ENCODE measurements at regions not wholly inside any gene's neighbourhood (a gene's known extent, or its start where the extent isn't known, plus 50 kb on each side); places are given as distances from the start of the nearest gene placed in this dataset.

- Histone ChIP-seq H3K27ac (ENCODE audit: low read length) (no peak overlapping the region), H3K4me1 (ENCODE audit: insufficient read depth, low read length) (no peaks in the 10 kb centered on the region), H3K4me2 (ENCODE audit: insufficient read depth, low read length) (no peak overlapping the region), H3K79me2 (ENCODE audit: insufficient read depth, low read length) (no peaks in the 10 kb centered on the region), H4K20me1 (ENCODE audit: insufficient read depth, low read length) (peaks cover 3% of the 10 kb centered on the region), H3K36me3 (ENCODE audit: insufficient read depth, low read length) (no peaks in the 10 kb centered on the region), H3K9ac (ENCODE audit: low read depth, low read length) (no peak overlapping the region), H3K4me3 (ENCODE audit: low read depth in 1 of 2, low read length in 2 of 2) (no peak overlapping the region), H2AFZ (ENCODE audit: low read depth, low read length) (no peak overlapping the region), H3K9me3 (ENCODE audit: insufficient read depth, low read length, severe bottlenecking) (no peaks in the 10 kb centered on the region), H3K27me3 (ENCODE audit: insufficient read depth, low read length, poor library complexity) (peaks cover 12% of the 10 kb centered on the region)
- no peak for DNase-seq
- no peak for ATAC-seq (ENCODE audit: insufficient read depth, low read depth)
- TF ChIP-seq EZH2 (IDR thresholded peaks at IDR 0.05; ENCODE audit: borderline replicate concordance, low read depth, low read length, severe bottlenecking) = no peak
- TF ChIP-seq CTCF (IDR thresholded peaks at IDR 0.05; ENCODE audit: borderline replicate concordance, extremely low read depth, low read length, poor library complexity, severe bottlenecking) = no peak
Measured at GRCh38 chr6:33880766-33881165, 77.0 kb upstream of the MLN start.

GRCh38 chr6:33880104-33880678, 76.4 kb upstream of the MLN start:
- no peak for DNase-seq
- no peak overlapping the region for H3K27ac ChIP-seq (ENCODE audit: low read length)
- TF ChIP-seq EZH2 (IDR thresholded peaks at IDR 0.05; ENCODE audit: borderline replicate concordance, low read depth, low read length, severe bottlenecking) = no peak
- no peak for TF ChIP-seq CTCF (IDR thresholded peaks at IDR 0.05; ENCODE audit: borderline replicate concordance, extremely low read depth, low read length, poor library complexity, severe bottlenecking)
- no peak overlapping the region for H3K9ac ChIP-seq (ENCODE audit: low read depth, low read length)
- H3K27me3 ChIP-seq (ENCODE audit: insufficient read depth, low read length, poor library complexity) = peaks cover 16% of the 10 kb centered on the region
- H3K4me1 ChIP-seq (ENCODE audit: insufficient read depth, low read length) = no peaks in the 10 kb centered on the region
- no peaks in the 10 kb centered on the region for H3K36me3 ChIP-seq (ENCODE audit: insufficient read depth, low read length)
- no peak overlapping the region for H3K4me3 ChIP-seq (ENCODE audit: low read depth in 1 of 2, low read length in 2 of 2)
- H2AFZ ChIP-seq (ENCODE audit: low read depth, low read length) = no peak overlapping the region
- H4K20me1 ChIP-seq (ENCODE audit: insufficient read depth, low read length) = peaks cover 3% of the 10 kb centered on the region
- no peaks in the 10 kb centered on the region for H3K9me3 ChIP-seq (ENCODE audit: insufficient read depth, low read length, severe bottlenecking)
- no peak overlapping the region for H3K4me2 ChIP-seq (ENCODE audit: insufficient read depth, low read length)
- no peaks in the 10 kb centered on the region for H3K79me2 ChIP-seq (ENCODE audit: insufficient read depth, low read length)
- no peak for ATAC-seq (ENCODE audit: insufficient read depth, low read depth)

- no peaks in the 10 kb centered on the region for H3K79me2 ChIP-seq (ENCODE audit: insufficient read depth, low read length)
- no peak overlapping the region for H3K4me2 ChIP-seq (ENCODE audit: insufficient read depth, low read length)
- H2AFZ ChIP-seq (ENCODE audit: low read depth, low read length) = no peak overlapping the region
- H3K9me3 ChIP-seq (ENCODE audit: insufficient read depth, low read length, severe bottlenecking) = no peaks in the 10 kb centered on the region
- H3K4me1 ChIP-seq (ENCODE audit: insufficient read depth, low read length) = no peaks in the 10 kb centered on the region
- DNase-seq = no peak
- H3K27ac ChIP-seq (ENCODE audit: low read length) = no peak overlapping the region
- H3K4me3 ChIP-seq (ENCODE audit: low read depth in 1 of 2, low read length in 2 of 2) = no peak overlapping the region
- no peak overlapping the region for H3K9ac ChIP-seq (ENCODE audit: low read depth, low read length)
- no peaks in the 10 kb centered on the region for H3K36me3 ChIP-seq (ENCODE audit: insufficient read depth, low read length)
- peaks cover 11% of the 10 kb centered on the region for H3K27me3 ChIP-seq (ENCODE audit: insufficient read depth, low read length, poor library complexity)
- TF ChIP-seq EZH2 (IDR thresholded peaks at IDR 0.05; ENCODE audit: borderline replicate concordance, low read depth, low read length, severe bottlenecking) (no peak), CTCF (IDR thresholded peaks at IDR 0.05; ENCODE audit: borderline replicate concordance, extremely low read depth, low read length, poor library complexity, severe bottlenecking) (no peak)
- peaks cover 3% of the 10 kb centered on the region for H4K20me1 ChIP-seq (ENCODE audit: insufficient read depth, low read length)
- no peak for ATAC-seq (ENCODE audit: insufficient read depth, low read depth)
Measured at GRCh38 chr6:33878562-33878961, 74.8 kb upstream of the MLN start.

All from DND-41 (cell line).